GM18519 (cell line): ENCODE measurements at regions not wholly inside any gene's neighbourhood (a gene's known extent, or its start where the extent isn't known, plus 50 kb on each side); places are given as distances from the start of the nearest gene placed in this dataset.

Source experiments
- ATAC-seq: cut with Tn5 transposase; IDR thresholded peaks from one replicate; pipeline ENCODE4 v1.9.1; 2021; ENCODE audit warnings: mild to moderate bottlenecking, moderate library complexity; ENCODE audit not compliant: unreplicated experiment, low FRiP score

- ATAC-seq, result no peak
Observed at GRCh38 chr1:164191191-164191590, 367.8 kb upstream of the PBX1 start.

GRCh38 chr1:164210211-164210739, 348.7 kb upstream of the PBX1 start:
- ATAC-seq, result no peak

- ATAC-seq, result no peak
Observed at GRCh38 chr1:164223378-164223777, 335.6 kb upstream of the PBX1 start.

GRCh38 chr1:164225011-164225410, 334.0 kb upstream of the PBX1 start:
- ATAC-seq, result no peak

- no peak for ATAC-seq
Observed at GRCh38 chr1:164226977-164227376, 332.0 kb upstream of the PBX1 start.

- ATAC-seq, result no peak
Observed at GRCh38 chr1:164228928-164229327, 330.1 kb upstream of the PBX1 start.

- ATAC-seq, result no peak
Observed at GRCh38 chr1:164233149-164233548, 325.8 kb upstream of the PBX1 start.

- ATAC-seq, result no peak
Observed at GRCh38 chr1:164240081-164240480, 318.9 kb upstream of the PBX1 start.

- no peak for ATAC-seq
Observed at GRCh38 chr1:164250365-164250764, 308.6 kb upstream of the PBX1 start.

- ATAC-seq, result no peak
Observed at GRCh38 chr1:164256456-164256855, 302.5 kb upstream of the PBX1 start.

- ATAC-seq, result no peak
Observed at GRCh38 chr1:164261691-164262240, 297.2 kb upstream of the PBX1 start.

- ATAC-seq, result no peak
Observed at GRCh38 chr1:164263540-164263939, 295.4 kb upstream of the PBX1 start.

- ATAC-seq, result no peak
Observed at GRCh38 chr1:164265232-164265631, 293.8 kb upstream of the PBX1 start.

- ATAC-seq, result no peak
Observed at GRCh38 chr1:164272156-164272555, 286.8 kb upstream of the PBX1 start.

GRCh38 chr1:164296172-164296571, 262.8 kb upstream of the PBX1 start:
- no peak for ATAC-seq

- ATAC-seq, result no peak
Observed at GRCh38 chr1:164308101-164308500, 250.9 kb upstream of the PBX1 start.

- no peak for ATAC-seq
Observed at GRCh38 chr1:164310166-164310565, 248.8 kb upstream of the PBX1 start.

- no peak for ATAC-seq
Observed at GRCh38 chr1:164311377-164311776, 247.6 kb upstream of the PBX1 start.

- no peak for ATAC-seq
Observed at GRCh38 chr1:164320790-164321731, 237.9 kb upstream of the PBX1 start.

- no peak for ATAC-seq
Observed at GRCh38 chr1:164325786-164326185, 233.2 kb upstream of the PBX1 start.

GRCh38 chr1:164333387-164333786, 225.6 kb upstream of the PBX1 start:
- no peak for ATAC-seq

GRCh38 chr1:164337394-164337793, 221.6 kb upstream of the PBX1 start:
- no peak for ATAC-seq
